ENCODE measurements at regions not wholly inside any gene's neighbourhood (a gene's known extent, or its start where the extent isn't known, plus 50 kb on each side); places are given as distances from the start of the nearest gene placed in this dataset.

GRCh38 chr13:59343993-59344822, 819.5 kb downstream of the DIAPH3 start:
- H2AFZ ChIP-seq, result no peak overlapping the region
- H3K27ac ChIP-seq, result no peak overlapping the region
- no peak overlapping the region for H3K4me2 ChIP-seq
- no peak for TF ChIP-seq EZH2phosphoT487 (IDR thresholded peaks at IDR 0.05; ENCODE audit: low read depth, severe bottlenecking, unreplicated experiment)
- no peak for TF ChIP-seq EZH2 (IDR thresholded peaks at IDR 0.05; ENCODE audit: borderline replicate concordance)
- TF ChIP-seq CTCF (IDR thresholded peaks at IDR 0.05; ENCODE audit: poor library complexity), result no peak
- H3K9me3 ChIP-seq (ENCODE audit: low read depth), result no peaks in the 10 kb centered on the region
- DNase-seq (ENCODE audit: low spot score), result no peak
- no peaks in the 10 kb centered on the region for H3K79me2 ChIP-seq
- no peaks in the 10 kb centered on the region for H3K27me3 ChIP-seq
- H3K4me3 ChIP-seq, result no peak overlapping the region
- H4K20me1 ChIP-seq (ENCODE audit: insufficient read depth, poor library complexity, severe bottlenecking), result no peaks in the 10 kb centered on the region
- WGBS (ENCODE audit: low lambda C conversion rate, missing lambda C conversion rate), result 80% methylated on average over 8 of the region's 8 CpGs
- no peaks in the 10 kb centered on the region for H3K4me1 ChIP-seq (ENCODE audit: insufficient read depth)
- no peaks in the 10 kb centered on the region for H3K36me3 ChIP-seq (replicated peaks; ENCODE audit: insufficient read depth, low read depth)
- no peaks in the 10 kb centered on the region for H3K9me2 ChIP-seq (replicated peaks; ENCODE audit: insufficient read depth)

GRCh38 chr13:59345311-59345710, 818.4 kb downstream of the DIAPH3 start:
- H3K9me2 ChIP-seq (replicated peaks; ENCODE audit: insufficient read depth), result no peaks in the 10 kb centered on the region
- no peaks in the 10 kb centered on the region for H4K20me1 ChIP-seq (ENCODE audit: insufficient read depth, poor library complexity, severe bottlenecking)
- no peaks in the 10 kb centered on the region for H3K27me3 ChIP-seq
- no peak for DNase-seq (ENCODE audit: low spot score)
- TF ChIP-seq CTCF (IDR thresholded peaks at IDR 0.05; ENCODE audit: poor library complexity), result no peak
- TF ChIP-seq EZH2phosphoT487 (IDR thresholded peaks at IDR 0.05; ENCODE audit: low read depth, severe bottlenecking, unreplicated experiment), result no peak
- TF ChIP-seq EZH2 (IDR thresholded peaks at IDR 0.05; ENCODE audit: borderline replicate concordance), result no peak
- no peaks in the 10 kb centered on the region for H3K36me3 ChIP-seq (replicated peaks; ENCODE audit: insufficient read depth, low read depth)
- no peaks in the 10 kb centered on the region for H3K9me3 ChIP-seq (ENCODE audit: low read depth)
- 73% methylated on average over 2 of the region's 2 CpGs for WGBS (ENCODE audit: low lambda C conversion rate, missing lambda C conversion rate)
- no peaks in the 10 kb centered on the region for H3K4me1 ChIP-seq (ENCODE audit: insufficient read depth)
- no peak overlapping the region for H3K27ac ChIP-seq
- H3K4me3 ChIP-seq, result no peak overlapping the region
- no peak overlapping the region for H2AFZ ChIP-seq
- H3K79me2 ChIP-seq, result no peaks in the 10 kb centered on the region
- no peak overlapping the region for H3K4me2 ChIP-seq

- Histone ChIP-seq H4K20me1 (ENCODE audit: insufficient read depth, poor library complexity, severe bottlenecking) (no peaks in the 10 kb centered on the region), H3K9me2 (replicated peaks; ENCODE audit: insufficient read depth) (no peaks in the 10 kb centered on the region), H3K27me3 (no peaks in the 10 kb centered on the region), H3K36me3 (replicated peaks; ENCODE audit: insufficient read depth, low read depth) (no peaks in the 10 kb centered on the region), H3K4me1 (ENCODE audit: insufficient read depth) (no peaks in the 10 kb centered on the region), H3K9me3 (ENCODE audit: low read depth) (no peaks in the 10 kb centered on the region), H3K4me3 (no peak overlapping the region), H3K4me2 (no peak overlapping the region), H2AFZ (no peak overlapping the region), H3K27ac (peak overlapping the region; percentile 36), H3K79me2 (no peaks in the 10 kb centered on the region)
- WGBS (ENCODE audit: low lambda C conversion rate, missing lambda C conversion rate), result 83% methylated on average over 8 of the region's 8 CpGs
- DNase-seq (ENCODE audit: low spot score), result no peak
- no peak for TF ChIP-seq CTCF (IDR thresholded peaks at IDR 0.05; ENCODE audit: poor library complexity)
These were observed 816.6 kb downstream of the DIAPH3 start for GRCh38 chr13:59346999-59347723.

All from hepatocyte (in vitro differentiated cells).